ENCODE measurements at regions not wholly inside any gene's neighbourhood (a gene's known extent, or its start where the extent isn't known, plus 50 kb on each side); places are given as distances from the start of the nearest gene placed in this dataset.

DNA sequence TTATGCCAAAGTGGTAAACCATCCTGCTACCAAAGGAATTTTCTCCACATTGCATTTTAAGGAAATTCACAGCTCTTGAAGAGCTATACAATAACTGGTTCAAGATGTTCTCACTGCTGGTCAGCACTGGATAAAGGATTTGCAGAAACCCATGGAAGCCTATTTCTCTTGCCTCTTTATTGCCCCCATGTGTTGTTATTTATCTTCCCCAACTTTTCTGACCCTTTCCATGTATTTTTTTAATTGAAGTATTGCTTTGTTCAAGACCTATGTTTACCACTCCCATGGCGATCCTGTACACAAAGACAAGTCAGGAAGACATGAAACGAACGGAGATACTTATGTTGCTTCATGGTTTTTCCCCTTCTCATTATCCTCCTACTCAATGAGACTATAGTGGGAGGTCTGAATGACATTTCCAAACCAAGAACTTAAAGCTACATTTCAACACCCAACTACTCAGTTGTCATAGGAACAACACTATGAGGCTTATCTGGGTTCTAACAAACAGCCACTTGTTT, 566.4 kb upstream of the DIPK2B start:
- TF ChIP-seq, protein P1, sequence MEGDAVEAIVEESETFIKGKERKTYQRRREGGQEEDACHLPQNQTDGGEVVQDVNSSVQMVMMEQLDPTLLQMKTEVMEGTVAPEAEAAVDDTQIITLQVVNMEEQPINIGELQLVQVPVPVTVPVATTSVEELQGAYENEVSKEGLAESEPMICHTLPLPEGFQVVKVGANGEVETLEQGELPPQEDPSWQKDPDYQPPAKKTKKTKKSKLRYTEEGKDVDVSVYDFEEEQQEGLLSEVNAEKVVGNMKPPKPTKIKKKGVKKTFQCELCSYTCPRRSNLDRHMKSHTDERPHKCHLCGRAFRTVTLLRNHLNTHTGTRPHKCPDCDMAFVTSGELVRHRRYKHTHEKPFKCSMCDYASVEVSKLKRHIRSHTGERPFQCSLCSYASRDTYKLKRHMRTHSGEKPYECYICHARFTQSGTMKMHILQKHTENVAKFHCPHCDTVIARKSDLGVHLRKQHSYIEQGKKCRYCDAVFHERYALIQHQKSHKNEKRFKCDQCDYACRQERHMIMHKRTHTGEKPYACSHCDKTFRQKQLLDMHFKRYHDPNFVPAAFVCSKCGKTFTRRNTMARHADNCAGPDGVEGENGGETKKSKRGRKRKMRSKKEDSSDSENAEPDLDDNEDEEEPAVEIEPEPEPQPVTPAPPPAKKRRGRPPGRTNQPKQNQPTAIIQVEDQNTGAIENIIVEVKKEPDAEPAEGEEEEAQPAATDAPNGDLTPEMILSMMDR (IDR thresholded peaks at IDR 0.05; ENCODE audit: insufficient read depth, low read depth, low read length), result no peak
- Histone ChIP-seq H3K4me3 (ENCODE audit: low read depth, low read length) (peak overlapping the region; percentile 47), H3K36me3 (ENCODE audit: control insufficient read depth, insufficient read depth, low read length) (no peaks in the 10 kb centered on the region), H3K27me3 (ENCODE audit: control insufficient read depth, insufficient read depth, low read length) (no peaks in the 10 kb centered on the region)
- ChIA-PET POLR2A (no interaction called here), CTCF (no interaction called here)
- no peak for DNase-seq (ENCODE audit: low read depth)

DNA sequence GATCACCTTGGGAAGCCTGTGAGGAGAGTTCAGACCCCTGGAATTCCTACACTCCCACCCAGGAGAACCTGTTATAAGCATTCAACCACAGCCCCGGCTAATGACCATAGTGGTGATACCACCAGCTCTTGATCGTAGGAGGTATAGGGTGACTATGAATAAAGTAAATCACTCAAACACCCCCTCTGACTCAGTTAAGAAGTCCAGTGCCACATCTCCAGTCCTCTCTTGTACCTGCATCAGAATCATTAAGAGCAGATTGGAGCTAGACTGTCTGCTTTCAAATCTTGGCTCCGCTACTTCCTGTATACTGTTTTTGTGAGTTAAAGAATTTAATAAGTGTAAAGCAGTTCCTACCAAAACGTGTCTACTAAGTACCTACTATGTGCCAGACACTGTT, 565.1 kb upstream of the DIPK2B start:
- no peaks in the 10 kb centered on the region for H3K36me3 ChIP-seq (ENCODE audit: control insufficient read depth, insufficient read depth, low read length)
- ChIA-PET POLR2A (interaction anchor here (1.1 kb wide), 1 partner anchor 251 kb away, joined by 3 read pairs; no protein-coding TSS in a partner anchor), CTCF (interaction anchor here (0.7 kb wide), 1 partner anchor 13 kb away, joined by 3 read pairs; no protein-coding TSS in a partner anchor)
- no peaks in the 10 kb centered on the region for H3K27me3 ChIP-seq (ENCODE audit: control insufficient read depth, insufficient read depth, low read length)
- no peak for DNase-seq (ENCODE audit: low read depth)
- TF ChIP-seq, protein P1 (IDR thresholded peaks at IDR 0.05; ENCODE audit: insufficient read depth, low read depth, low read length), result no peak
- H3K4me3 ChIP-seq (ENCODE audit: low read depth, low read length), result peak overlapping the region; percentile 47

DNA sequence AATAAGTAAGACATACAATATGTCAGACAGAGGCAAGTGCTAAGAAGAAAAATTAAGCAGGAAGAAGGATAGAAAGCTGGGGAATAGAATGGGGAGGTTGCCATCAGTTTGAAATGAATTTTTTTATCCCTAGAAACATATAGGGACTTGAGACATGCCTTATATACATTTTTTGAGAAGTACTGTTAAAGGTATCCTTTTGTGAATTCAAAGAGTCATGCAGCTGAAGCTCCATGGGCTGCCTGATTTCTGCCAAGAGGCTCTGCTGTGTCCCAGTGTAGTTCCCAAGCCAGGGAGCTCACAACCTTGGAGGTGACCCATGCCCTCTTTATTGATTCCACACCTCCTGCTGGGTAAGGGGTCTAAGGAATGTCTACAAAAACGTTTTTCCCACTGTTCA, 564.6 kb upstream of the DIPK2B start:
- Histone ChIP-seq H3K4me3 (ENCODE audit: low read depth, low read length) (peak overlapping the region; percentile 47), H3K36me3 (ENCODE audit: control insufficient read depth, insufficient read depth, low read length) (no peaks in the 10 kb centered on the region), H3K27me3 (ENCODE audit: control insufficient read depth, insufficient read depth, low read length) (no peaks in the 10 kb centered on the region)
- TF ChIP-seq, protein P1 (IDR thresholded peaks at IDR 0.05; ENCODE audit: insufficient read depth, low read depth, low read length), result no peak
- ChIA-PET POLR2A (interaction anchor here (1.1 kb wide), 1 partner anchor 250 kb away, joined by 3 read pairs; no protein-coding TSS in a partner anchor), CTCF (no interaction called here)
- DNase-seq (ENCODE audit: low read depth), result no peak

DNA sequence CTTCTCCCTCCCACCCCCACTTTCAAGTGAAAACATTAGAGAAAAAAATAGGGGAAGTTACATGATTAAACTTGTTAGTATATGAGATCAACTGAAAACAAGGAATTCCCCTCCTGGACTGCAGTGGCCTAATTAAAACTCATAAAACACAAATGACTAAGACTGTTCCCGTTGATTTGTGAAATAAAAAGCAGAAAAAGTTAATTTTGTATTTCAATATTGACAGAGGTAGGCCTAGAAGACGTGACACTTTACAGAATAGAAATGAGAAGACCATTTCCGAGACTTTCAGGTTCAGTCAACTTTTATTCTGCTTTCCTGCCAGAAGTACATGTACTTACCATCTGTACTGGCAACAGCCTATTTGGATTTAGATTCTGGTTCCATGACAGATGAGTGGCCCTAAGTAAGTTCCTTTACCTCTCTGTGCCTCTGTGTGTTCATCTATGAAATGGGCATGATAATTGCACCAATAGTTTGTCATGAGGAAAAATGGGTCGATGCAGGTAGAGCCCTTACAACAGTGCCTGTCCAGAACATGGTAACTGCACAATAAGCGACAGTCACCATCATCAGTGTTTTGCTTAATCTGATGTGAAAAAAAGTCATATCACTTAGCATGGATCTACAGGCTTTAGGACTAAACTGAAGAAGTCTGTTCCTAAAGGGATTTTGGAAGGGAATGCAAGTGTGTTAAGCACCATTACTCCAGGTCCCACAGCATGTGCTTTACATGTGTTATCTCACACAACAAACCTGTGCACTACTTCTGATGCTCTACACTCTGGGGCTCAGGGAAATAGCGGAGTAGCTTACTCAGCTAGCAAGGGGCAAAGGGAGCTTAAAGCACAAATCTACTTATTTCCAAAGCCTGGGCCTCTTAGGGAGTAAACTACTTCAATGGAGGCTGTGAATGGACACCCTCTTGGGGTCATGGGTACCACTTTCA, 562.3 kb upstream of the DIPK2B start:
- TF ChIP-seq, protein P1 (IDR thresholded peaks at IDR 0.05; ENCODE audit: insufficient read depth, low read depth, low read length), result no peak
- Histone ChIP-seq H3K4me3 (ENCODE audit: low read depth, low read length) (no peak overlapping the region), H3K36me3 (ENCODE audit: control insufficient read depth, insufficient read depth, low read length) (no peaks in the 10 kb centered on the region), H3K27me3 (ENCODE audit: control insufficient read depth, insufficient read depth, low read length) (no peaks in the 10 kb centered on the region)
- no peak for DNase-seq (ENCODE audit: low read depth)
- ChIA-PET POLR2A (no interaction called here), CTCF (no interaction called here)

DNA sequence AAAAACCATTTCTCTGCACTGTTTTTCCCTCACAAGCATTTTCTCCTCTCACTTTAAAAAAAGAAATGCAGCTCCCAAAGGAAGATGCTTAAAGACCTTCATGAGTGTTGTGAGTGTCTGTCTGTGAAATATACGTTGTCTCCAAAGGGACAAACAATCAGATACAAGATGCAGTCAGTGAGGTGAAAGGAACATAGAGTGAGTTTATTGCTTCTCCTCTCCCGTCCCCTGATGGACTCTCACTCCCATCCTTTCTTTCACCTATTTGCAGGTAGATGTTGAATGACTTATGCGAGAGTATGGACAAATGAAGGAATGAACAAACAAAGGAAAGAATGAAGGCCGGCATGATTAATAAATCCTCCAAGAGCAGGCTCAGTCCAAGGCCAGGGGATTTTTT, 561.2 kb upstream of the DIPK2B start:
- H3K36me3 ChIP-seq (ENCODE audit: control insufficient read depth, insufficient read depth, low read length), result no peaks in the 10 kb centered on the region
- no peak for DNase-seq (ENCODE audit: low read depth)
- POLR2A ChIA-PET, result no interaction called here
- CTCF ChIA-PET, result no interaction called here
- no peak overlapping the region for H3K4me3 ChIP-seq (ENCODE audit: low read depth, low read length)
- H3K27me3 ChIP-seq (ENCODE audit: control insufficient read depth, insufficient read depth, low read length), result no peaks in the 10 kb centered on the region
- TF ChIP-seq, protein P1 (IDR thresholded peaks at IDR 0.05; ENCODE audit: insufficient read depth, low read depth, low read length), result no peak

Data from BJ (cell line).